ENCODE measurements at regions not wholly inside any gene's neighbourhood (a gene's known extent, or its start where the extent isn't known, plus 50 kb on each side); places are given as distances from the start of the nearest gene placed in this dataset.
"Not testable (repeated sequence)": the region's sequence is repeated elsewhere in the genome, so short reads cannot be mapped to it uniquely, and the experiment has no call there.

DNA sequence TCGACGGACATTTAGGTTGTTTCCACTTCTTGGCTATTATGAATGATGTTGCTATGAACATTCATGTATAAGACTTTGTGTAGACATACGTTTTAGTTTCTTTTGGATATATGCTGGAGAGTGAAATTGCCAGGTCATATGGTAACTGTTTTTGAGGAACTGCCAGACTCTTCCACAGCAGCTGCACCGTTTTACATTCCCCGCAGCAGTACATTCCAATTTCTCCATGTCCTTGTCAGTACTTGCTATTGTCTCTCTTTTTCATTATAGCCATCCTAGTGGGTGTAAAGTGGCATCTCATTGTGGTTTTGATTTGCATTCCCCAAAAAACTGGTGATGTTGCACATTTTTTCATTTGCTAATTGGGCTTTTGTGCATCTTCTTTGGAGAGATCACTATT lies 73.1 kb upstream of the GARIN1A start:
- TF ChIP-seq, protein P1, sequence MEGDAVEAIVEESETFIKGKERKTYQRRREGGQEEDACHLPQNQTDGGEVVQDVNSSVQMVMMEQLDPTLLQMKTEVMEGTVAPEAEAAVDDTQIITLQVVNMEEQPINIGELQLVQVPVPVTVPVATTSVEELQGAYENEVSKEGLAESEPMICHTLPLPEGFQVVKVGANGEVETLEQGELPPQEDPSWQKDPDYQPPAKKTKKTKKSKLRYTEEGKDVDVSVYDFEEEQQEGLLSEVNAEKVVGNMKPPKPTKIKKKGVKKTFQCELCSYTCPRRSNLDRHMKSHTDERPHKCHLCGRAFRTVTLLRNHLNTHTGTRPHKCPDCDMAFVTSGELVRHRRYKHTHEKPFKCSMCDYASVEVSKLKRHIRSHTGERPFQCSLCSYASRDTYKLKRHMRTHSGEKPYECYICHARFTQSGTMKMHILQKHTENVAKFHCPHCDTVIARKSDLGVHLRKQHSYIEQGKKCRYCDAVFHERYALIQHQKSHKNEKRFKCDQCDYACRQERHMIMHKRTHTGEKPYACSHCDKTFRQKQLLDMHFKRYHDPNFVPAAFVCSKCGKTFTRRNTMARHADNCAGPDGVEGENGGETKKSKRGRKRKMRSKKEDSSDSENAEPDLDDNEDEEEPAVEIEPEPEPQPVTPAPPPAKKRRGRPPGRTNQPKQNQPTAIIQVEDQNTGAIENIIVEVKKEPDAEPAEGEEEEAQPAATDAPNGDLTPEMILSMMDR (IDR thresholded peaks at IDR 0.05) = not testable (repeated sequence)
- not testable (repeated sequence) for TF ChIP-seq POLR2A (IDR thresholded peaks at IDR 0.05)

All from transverse colon (tissue), 3 donors.